GM23338 (cell line): ENCODE measurements at regions not wholly inside any gene's neighbourhood (a gene's known extent, or its start where the extent isn't known, plus 50 kb on each side); places are given as distances from the start of the nearest gene placed in this dataset.

ENCODE experiments used
- CREB1 ChIP-seq: fragments of 250-450 bp; sonication (Bioruptor Pico); IDR thresholded peaks from 2 replicates; pipeline ENCODE4 v1.5.0; 2020; ENCODE audit warnings: low read depth, mild to moderate bottlenecking, moderate library complexity
- EZH2 ChIP-seq: fragments of 200-600 bp; sonication (generic); IDR thresholded peaks from one replicate; pipeline ENCODE4 v1.8.0; 2017; ENCODE audit warnings: antibody characterized with exemption, mild to moderate bottlenecking, low read depth; ENCODE audit not compliant: unreplicated experiment
- JUNB ChIP-seq: IDR thresholded peaks from one replicate; pipeline ENCODE4 v1.6.1; 2016; ENCODE audit warnings: antibody characterized with exemption; ENCODE audit not compliant: unreplicated experiment
- POLR2AphosphoS5 ChIP-seq: IDR thresholded peaks from 2 replicates; pipeline ENCODE4 v1.6.1; 2016; ENCODE audit warnings: antibody characterized with exemption, low read depth
- STAT1 ChIP-seq: IDR thresholded peaks from one replicate; pipeline ENCODE4 v1.6.1; 2016; ENCODE audit warnings: antibody characterized with exemption; ENCODE audit not compliant: unreplicated experiment
- ZNF114 ChIP-seq: fragments of 250-450 bp; sonication (Bioruptor Pico); IDR thresholded peaks from 2 replicates; pipeline ENCODE4 v1.5.0; 2020; ENCODE audit warnings: mild to moderate bottlenecking, moderate library complexity
- ZNF331 ChIP-seq: fragments of 250-450 bp; sonication (Bioruptor Pico); IDR thresholded peaks from 2 replicates; pipeline ENCODE4 v1.5.0; 2020; ENCODE audit warnings: low read depth, mild to moderate bottlenecking, moderate library complexity
- TF ChIP-seq, protein P1 (sequence below), 2 experiments: fragments of 200-600 bp in 1 of 2; sonication (generic) in 1 of 2; conservative IDR thresholded peaks; 2 replicates each; pipeline versions ENCODE4 v1.5.1 to v1.6.1; 2016 to 2017; ENCODE audit warnings: antibody characterized with exemption in 2 of 2, low read depth in 2 of 2, mild to moderate bottlenecking in 2 of 2, moderate library complexity in 1 of 2
- TF ChIP-seq, protein P2 (sequence below): IDR thresholded peaks from 2 replicates; pipeline ENCODE4 v1.6.1; 2016; ENCODE audit warnings: antibody characterized with exemption
- TF ChIP-seq, protein P3 (sequence below): IDR thresholded peaks from one replicate; pipeline ENCODE4 v1.6.1; 2018; ENCODE audit warnings: antibody characterized with exemption; ENCODE audit not compliant: unreplicated experiment

DNA sequence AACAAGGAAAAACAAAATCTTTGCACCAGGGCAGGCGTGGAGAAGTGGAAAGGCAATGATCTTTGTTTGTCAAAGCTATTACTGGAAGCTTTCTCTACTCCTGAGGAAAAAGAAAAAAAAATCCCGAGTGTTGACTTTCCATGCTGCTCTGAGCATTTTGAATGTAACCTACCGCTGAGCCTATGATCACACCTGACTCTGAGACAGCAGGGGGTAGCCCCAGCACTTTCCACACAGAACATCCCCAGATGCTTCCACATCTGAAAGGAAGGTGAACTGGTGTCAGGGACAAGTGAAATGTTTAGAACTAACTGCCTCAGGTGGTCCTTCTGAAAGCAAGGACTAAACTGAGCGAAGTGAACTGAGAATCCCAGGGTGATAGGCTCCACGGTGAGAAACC is 1315.1 kb upstream of the DDX18 start:
- TF ChIP-seq, protein P1, sequence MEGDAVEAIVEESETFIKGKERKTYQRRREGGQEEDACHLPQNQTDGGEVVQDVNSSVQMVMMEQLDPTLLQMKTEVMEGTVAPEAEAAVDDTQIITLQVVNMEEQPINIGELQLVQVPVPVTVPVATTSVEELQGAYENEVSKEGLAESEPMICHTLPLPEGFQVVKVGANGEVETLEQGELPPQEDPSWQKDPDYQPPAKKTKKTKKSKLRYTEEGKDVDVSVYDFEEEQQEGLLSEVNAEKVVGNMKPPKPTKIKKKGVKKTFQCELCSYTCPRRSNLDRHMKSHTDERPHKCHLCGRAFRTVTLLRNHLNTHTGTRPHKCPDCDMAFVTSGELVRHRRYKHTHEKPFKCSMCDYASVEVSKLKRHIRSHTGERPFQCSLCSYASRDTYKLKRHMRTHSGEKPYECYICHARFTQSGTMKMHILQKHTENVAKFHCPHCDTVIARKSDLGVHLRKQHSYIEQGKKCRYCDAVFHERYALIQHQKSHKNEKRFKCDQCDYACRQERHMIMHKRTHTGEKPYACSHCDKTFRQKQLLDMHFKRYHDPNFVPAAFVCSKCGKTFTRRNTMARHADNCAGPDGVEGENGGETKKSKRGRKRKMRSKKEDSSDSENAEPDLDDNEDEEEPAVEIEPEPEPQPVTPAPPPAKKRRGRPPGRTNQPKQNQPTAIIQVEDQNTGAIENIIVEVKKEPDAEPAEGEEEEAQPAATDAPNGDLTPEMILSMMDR (conservative IDR thresholded peaks at IDR 0.05; ENCODE audit: low read depth in 2 of 2), result no peak
- TF ChIP-seq, protein P2, sequence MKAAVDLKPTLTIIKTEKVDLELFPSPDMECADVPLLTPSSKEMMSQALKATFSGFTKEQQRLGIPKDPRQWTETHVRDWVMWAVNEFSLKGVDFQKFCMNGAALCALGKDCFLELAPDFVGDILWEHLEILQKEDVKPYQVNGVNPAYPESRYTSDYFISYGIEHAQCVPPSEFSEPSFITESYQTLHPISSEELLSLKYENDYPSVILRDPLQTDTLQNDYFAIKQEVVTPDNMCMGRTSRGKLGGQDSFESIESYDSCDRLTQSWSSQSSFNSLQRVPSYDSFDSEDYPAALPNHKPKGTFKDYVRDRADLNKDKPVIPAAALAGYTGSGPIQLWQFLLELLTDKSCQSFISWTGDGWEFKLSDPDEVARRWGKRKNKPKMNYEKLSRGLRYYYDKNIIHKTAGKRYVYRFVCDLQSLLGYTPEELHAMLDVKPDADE, result no peak
- TF ChIP-seq, protein P3, sequence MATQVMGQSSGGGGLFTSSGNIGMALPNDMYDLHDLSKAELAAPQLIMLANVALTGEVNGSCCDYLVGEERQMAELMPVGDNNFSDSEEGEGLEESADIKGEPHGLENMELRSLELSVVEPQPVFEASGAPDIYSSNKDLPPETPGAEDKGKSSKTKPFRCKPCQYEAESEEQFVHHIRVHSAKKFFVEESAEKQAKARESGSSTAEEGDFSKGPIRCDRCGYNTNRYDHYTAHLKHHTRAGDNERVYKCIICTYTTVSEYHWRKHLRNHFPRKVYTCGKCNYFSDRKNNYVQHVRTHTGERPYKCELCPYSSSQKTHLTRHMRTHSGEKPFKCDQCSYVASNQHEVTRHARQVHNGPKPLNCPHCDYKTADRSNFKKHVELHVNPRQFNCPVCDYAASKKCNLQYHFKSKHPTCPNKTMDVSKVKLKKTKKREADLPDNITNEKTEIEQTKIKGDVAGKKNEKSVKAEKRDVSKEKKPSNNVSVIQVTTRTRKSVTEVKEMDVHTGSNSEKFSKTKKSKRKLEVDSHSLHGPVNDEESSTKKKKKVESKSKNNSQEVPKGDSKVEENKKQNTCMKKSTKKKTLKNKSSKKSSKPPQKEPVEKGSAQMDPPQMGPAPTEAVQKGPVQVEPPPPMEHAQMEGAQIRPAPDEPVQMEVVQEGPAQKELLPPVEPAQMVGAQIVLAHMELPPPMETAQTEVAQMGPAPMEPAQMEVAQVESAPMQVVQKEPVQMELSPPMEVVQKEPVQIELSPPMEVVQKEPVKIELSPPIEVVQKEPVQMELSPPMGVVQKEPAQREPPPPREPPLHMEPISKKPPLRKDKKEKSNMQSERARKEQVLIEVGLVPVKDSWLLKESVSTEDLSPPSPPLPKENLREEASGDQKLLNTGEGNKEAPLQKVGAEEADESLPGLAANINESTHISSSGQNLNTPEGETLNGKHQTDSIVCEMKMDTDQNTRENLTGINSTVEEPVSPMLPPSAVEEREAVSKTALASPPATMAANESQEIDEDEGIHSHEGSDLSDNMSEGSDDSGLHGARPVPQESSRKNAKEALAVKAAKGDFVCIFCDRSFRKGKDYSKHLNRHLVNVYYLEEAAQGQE, result no peak
- TF ChIP-seq POLR2AphosphoS5 (no peak), EZH2 (no peak), ZNF331 (CRISPR knock-in tag) (no peak), ZNF114 (CRISPR knock-in tag) (no peak), CREB1 (CRISPR knock-in tag) (no peak), STAT1 (no peak), JUNB (no peak)
